ENCODE measurements at regions not wholly inside any gene's neighbourhood (a gene's known extent, or its start where the extent isn't known, plus 50 kb on each side); places are given as distances from the start of the nearest gene placed in this dataset.

DNA sequence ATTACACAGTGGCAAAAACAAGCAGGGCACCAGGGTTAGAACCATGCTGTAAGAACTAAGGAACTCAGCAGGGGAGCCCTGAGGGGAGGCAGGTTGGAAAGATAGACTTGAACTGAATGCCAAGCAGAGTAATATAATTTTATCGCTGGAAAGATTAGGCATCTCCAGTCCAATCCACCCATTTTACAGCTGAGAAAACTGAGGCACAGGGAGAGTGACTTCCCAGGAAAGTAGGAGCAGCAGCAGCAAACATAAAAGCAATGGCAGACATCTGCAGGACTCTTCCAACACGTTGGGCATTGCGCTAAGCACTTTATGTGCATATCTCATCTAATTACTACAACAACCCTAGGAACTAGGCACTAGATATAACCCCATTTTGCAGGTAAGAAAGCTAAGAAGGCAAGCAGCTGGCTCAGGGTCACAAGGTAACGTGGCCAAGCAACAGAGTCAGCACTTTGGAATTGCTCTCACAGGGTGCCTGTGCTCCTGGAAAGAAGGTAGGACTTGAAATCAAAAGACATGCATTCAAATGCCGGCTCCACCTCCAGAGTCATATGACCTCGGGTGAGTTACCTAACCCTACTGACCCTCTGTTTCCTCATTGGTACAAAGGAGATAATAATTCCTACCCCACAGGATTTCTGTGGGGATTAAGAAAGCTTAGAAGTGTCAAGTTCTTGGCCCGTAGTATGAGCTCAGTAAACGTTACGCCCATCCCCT is 215.3 kb downstream of the BARX2 start:
- DNase-seq (ENCODE audit: low read depth in 3 of 3), result no peak

DNA sequence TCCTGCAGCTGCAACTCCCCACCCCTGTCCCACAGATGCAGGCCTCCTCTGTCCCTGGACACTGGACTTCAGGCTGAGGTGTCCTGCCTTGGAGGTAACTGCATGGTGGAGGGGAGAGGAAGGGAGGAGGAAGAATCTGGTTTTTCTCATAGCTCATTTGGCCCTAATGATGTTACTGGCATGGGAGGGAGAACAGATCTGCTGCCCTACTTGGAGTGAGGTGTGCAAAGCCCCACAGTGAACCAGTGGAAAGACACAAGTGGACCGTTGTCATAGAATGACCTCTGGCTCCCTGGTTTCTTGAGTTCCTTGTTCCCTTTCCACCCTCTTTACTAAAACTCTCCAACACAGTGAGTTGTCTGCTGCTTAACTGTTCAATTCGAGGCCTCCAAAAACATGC is 215.9 kb downstream of the BARX2 start:
- DNase-seq (ENCODE audit: low read depth in 3 of 3), result no peak

DNA sequence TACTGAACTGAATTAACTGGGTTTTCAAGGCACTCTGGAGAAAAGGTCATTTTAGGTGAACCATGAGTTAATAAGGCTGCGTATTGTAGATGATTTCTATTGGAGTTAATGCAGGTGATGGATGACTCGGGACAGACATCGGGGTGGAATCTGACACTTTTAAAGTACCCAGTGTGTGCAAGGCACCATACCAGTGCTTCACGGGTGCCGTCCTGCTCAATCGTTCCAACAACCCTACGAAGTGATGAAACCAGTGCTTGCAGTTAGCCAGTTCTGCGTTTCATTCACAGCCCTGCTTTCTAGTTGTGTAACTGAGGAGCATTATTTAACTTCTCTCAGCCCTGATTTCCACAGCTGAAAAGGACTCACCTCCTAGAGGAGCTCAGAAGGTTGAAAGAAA is 216.5 kb downstream of the BARX2 start:
- DNase-seq (ENCODE audit: low read depth in 3 of 3), result no peak

DNA sequence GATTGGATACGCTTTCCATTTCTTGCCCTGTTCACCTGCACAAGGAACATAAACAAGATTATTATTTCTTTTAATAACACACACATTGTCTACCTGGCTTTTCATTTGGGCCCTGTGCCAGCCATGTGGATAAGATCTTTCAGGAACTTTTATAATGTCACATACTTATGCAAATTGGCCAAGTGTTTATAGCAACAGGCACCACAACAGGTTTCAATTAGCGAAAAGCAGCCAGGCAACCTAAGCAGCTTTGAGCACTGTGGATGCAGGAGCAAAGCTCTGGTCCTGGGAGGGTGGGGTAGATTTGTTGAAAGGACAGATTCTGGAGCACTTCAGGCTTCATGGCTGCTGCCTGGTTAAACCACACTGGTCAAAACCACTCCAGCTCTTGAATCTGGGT is 217.4 kb downstream of the BARX2 start:
- DNase-seq (ENCODE audit: low read depth in 3 of 3), result no peak

DNA sequence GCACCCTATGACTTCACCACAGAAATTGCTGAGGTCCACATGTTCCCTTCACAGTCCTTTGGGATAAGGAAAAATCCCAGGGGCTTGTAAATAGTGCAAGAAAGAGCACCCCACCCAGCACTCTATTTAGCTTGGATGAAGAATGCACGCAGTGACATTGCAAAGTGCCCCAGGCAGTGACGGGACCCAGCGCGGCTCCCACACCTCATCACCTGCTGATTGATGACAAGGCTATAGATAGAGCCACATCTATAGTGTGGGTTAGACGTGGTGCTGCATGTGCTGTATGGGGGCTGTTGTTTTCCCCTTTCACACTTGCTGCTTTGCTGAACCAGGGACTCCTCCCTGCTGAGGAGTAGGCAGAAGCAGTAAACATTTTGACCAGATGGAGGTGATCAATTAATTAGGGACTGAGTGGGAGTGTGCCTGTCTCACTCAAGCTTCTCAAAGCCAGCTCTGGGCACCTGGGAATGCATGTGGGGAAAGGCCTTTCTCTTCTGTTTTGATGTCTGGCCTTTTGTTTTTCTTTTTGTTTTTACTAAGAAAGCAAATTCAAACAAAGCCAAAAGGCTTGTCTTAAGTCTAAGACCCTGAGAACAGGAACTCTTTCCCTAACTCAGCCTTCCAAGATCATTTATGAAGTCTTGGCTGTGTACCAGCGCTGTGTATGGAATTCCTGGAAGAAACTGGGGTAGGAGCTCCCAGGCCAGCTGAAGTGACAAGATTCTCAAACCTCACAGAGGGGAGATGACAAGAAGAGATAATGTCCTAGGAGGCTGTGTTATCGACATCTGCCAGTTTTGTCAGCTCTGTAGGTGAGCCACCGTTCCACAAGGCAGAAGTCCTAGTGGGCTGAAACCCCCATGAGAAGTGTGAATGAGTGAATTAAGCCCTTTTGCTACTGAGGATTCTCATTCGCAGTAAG is 219.7 kb downstream of the BARX2 start:
- no peak for DNase-seq (ENCODE audit: low read depth in 3 of 3)

DNA sequence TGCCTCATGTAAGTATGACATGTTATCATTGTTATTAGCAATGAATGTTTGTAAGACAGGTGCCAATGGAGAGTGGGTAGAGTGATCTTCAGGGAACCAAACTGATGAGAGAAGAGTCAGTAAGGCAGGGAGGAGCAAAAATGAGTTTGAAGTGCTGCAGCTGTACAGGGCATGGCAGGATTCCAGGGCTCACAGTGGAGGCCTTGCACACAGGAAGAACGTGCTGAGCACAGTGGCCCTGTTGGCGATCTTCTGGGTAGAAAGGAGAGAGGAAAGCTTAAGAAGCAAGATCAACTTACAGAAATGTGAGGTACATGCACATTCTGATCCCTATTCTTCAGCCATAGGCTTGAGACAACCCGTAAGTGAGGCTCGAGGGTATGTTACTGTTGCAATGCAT is 219.3 kb upstream of the TMEM45B start:
- no peak for DNase-seq (ENCODE audit: low read depth in 3 of 3)

DNA sequence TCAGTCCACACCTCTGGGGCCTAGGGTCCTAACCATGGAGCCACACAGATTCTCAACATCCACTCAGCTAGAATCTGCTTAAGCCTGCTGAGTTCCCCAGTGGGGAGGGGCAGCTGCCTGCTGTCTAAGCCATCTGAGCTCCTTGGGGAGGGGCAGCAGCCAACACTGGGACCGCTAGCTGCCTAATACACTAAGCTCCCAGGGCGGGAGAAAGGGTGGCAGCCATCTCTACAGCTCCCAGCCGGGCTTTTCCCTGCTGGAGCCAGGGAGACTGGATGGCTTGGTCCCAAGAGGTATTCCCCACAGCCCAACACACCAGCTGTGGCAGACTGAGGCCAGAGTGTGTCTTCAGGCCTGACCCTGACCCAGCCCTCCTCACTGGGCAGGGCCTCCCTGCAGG is 217.3 kb upstream of the TMEM45B start:
- DNase-seq (ENCODE audit: low read depth in 3 of 3), result no peak

DNA sequence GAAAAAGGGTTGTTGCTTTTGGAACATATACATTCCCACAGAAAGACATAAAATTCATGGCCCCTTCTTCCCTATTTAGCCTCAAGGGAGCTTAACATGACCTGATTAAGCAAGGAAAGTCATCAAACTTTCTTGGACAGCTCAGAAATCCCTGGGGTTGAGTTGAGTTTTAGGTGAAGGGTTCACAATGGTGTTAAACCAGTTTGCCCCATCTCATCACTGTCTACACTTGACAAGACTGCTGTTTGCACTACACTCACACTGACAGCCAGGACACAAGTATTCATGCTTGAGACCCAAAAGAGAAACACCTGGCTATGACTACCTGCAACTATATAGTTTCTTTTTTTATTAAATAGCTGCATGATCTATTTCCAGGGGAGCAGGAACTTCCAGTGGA is 209.8 kb upstream of the TMEM45B start:
- no peak for DNase-seq (ENCODE audit: low read depth in 3 of 3)

DNA sequence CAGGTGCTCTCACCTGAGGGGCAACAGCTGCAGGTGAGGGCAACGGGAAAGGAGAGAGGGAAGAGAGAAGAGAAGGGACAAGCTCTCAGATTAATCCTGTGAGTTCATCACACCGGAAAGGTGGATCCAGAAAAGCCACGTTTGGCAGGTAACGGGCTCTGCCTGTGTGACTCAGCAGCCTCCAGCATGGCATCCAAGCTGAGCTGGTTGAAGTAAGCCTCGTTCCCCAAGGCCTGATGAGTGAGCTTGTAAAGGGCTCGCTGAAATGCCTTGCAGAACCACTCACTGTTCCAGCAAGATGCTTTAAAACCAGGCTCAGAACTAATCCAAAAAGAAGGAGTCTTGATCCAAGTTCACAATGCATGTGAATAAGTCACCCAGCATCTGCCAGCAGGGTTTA is 206.9 kb upstream of the TMEM45B start:
- DNase-seq (ENCODE audit: low read depth in 3 of 3), result no peak

DNA sequence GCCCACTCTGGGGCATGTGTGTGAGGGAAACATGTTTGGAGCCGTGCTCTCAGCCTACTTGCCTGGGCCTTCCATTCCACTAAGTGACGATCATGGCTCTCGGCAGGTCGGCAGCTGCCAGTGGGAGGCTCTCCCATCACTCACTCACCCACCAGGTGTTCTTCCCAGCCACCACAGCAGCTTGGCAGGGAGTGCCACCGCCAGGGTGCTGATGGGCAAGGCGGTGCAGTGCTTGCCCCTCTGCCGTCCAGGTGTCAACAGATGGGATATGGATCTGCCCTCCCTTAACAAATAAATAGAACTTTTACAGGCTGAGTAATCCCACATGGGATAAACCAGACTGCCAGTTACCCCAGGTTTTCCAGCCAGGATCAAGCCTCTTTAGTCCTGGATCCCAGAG is 205.5 kb upstream of the TMEM45B start:
- no peak for DNase-seq (ENCODE audit: low read depth in 3 of 3)

DNA sequence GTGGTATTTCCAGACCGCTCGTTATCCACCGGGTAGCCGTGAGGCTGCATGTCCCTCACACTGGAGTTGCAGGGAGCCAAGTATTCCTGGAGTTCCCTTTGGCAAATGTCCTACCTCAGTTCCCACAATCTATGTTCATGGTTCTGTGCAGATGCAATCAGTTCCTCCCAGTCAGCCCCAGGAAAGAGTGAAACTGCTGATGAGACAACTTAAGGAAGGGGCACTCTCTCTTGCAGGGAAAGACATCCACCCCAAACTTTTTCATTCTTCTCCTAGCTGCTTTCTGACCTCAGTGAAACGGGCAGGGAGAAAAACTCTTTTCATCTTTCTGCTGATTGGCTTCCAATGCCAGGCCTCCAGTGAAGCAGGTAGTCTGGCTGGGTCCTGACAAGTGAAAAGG is 205.1 kb upstream of the TMEM45B start:
- DNase-seq (ENCODE audit: low read depth in 3 of 3), result no peak

DNA sequence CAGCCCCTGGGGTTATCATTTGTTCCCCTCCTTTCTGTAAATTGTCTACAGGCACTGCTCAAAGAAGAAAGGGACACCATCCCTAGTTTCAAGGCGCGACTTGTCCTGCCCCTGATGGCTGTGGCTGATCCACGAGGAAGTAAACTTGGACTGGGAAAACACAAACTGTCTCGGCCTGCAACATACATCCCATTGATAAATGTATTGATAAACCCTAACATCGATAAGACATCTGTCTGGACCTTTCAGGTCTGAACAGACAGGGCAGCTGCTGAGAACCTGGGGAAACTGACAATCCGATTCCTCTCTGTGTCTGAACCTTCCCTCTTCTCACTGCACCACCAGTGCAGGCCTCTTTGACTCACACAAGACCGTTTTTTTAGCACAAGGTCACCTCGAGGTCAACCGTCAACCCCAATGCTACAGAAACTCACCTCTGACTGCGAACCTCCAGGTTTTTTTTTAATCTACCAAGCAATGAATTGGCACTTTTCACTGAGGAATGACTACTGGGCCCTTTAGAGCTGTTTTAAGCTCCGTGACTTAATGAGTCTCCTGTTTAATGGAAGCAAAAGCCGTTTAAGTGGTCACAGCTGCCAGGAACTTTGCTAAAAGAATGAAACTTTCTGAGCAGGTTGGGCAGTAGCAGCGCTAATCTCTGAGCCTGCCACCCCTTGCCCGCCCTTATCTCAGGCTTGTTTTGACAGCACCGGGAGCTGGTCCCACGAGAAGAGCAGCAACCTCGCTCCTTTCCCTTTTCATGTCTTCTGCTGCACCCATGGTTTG is 203.8 kb upstream of the TMEM45B start:
- DNase-seq (ENCODE audit: low read depth in 3 of 3), result no peak

DNA sequence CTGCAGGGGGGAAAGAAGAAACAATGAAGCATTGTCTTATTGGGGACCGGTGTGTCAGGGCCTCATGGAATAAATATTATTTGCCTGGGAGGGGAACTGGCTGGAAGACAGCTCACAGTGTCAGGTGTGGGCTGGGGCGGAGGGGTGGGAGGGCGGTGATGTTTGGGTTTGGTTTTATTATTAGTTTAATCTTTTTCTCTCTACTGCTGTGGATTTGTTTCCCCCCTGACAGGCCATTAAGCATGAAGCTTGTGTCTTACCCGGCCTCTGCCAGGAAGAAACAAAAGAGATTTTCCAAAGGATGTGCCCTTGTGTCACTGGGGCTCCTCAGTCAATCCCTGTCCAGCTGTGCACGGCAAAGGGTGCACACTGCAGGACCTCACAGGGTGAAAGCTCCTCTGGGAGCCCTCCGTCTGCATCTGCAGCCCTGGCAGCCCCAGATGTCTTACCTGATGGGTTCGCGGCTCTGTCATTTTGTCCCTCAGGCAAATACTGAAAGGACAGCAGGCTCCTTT is 203.1 kb upstream of the TMEM45B start:
- no peak for DNase-seq (ENCODE audit: low read depth in 3 of 3)

DNA sequence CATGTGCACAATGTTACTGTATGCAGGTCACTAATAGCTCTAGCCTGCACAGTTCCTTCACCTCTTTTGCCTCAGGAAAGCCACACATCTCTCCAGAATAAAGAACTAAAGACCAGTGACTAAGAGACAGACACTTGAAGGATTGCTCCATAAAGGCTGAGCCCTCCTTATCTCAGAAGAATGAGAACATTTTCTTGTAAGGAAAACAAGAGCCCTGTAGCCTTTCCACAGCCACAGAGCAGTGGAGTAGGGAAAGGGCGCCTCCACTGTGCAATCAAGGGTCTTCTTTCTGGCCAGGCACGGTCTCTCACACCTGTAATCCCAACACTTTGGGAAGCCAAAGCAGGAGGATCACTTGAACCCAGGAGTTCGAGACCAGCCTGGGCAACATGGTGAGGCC is 202.6 kb upstream of the TMEM45B start:
- DNase-seq (ENCODE audit: low read depth in 3 of 3), result no peak

DNA sequence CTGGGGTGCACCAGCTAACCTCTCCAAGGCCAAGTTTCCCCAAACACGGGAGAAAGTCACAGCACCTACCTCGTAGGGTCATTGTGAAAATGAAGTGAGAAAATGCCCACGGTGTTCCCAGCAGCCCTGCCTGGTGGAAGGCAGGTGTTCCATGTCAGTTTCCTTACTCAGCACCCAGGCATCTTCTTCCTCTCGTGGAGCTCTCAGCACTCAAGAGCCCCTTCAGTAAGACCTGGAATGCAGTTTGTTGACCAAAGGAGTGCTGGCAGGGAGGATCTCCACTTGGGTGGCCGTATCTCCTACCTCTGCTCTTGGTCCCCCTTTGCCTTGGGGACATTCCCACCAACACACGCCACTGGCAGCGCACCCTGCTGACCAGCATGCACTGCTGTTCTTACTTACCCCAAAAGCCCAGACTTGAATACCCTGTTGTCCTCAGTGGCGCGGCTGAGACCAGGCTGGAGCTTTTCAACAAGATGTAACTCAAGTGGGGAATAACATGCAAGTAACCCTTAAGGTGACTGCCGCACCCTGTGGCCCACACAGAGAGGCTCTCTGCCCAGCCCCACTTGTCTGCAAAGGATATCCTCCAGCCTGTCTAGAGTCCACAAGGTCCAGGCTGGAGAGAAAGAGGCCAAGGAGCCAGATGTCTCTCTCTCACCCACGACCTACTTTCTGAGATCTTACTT is 201.2 kb upstream of the TMEM45B start:
- DNase-seq (ENCODE audit: low read depth in 3 of 3), result no peak

DNA sequence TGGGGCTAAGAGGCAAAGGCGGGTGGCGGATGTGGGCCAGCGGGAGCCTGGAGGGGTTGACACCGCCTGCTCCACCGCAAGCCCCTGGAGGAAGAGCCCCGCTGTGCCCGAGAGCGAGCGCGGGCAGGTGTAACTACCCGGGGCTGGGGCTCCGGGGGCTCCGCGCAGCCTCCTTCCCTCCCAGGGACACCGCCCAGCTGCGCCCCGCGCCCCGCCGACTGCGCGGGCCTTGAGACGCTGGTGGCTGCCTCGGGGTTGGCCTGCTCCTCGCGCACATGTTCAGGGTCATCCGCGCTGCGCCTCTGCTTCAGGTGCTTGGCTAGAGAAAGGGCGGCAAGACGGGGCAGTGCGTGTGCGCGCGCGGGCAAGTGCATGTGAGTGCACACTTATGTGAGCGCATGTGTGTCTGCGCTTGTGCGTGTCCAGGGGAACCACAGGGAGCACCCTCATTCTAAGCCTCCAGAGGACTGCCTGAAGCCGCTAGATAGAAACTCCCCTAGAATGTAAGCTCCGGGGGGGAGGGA is 197.5 kb upstream of the TMEM45B start:
- no peak for DNase-seq (ENCODE audit: low read depth in 3 of 3)

DNA sequence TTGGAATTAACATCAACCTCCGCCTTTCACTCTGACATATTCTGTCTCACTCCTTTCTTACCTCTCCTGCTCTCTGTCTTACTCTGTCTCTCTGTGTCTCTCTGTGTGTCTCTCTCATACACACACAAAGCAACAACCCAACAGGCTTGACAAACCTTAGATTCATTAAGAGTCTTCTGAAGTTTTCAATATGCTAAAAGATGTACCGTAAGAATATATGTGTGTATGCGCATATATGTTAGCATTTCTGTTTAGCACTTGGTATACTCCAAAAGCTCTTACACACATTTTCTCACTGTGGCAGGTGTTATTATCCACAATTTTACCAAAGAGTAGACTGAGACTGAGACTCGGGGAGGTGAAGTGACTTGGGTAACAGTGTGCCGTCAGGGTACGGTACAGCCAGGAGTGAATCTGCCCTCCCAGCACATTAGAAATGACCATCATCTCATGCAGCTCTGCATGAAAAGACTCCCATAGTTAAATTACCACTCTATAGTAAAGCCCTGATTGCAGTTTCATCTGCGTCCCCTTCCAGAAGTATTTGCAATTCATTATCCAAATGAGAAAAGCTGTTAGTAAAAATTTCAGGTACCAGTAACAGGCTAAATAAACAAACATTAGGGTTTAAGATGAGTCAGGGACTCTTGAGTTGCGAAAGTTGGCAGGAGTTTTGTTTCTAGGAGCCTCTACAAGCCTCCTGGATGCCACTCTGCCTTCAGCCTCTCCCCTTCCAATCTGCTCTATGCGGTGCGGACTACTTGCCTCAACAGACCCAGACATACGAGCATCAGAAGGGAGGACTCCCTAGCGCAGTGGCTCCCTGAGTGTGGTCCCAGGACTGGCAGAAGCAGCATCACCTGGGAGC is 195.2 kb upstream of the TMEM45B start:
- no peak for DNase-seq (ENCODE audit: low read depth in 3 of 3)

DNA sequence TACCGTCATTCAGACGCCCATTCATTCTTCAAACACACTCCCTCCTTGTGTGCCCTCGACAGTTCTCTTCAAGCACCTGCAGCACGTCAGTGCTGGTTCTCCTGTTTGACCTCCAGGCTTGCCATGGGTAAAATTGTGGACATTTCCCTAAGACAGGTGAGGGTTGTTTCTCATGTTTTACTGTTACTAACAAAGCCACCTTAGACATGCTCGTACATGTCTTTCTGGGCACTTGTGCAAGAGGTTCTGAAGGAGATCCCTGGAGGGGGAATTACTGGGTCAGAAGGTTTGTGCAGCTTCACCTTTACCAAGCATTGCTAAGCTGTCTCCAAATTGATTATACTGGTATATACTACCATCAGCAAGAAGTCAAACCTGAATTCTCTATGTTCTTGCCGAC is 189.7 kb upstream of the TMEM45B start:
- no peak for DNase-seq (ENCODE audit: low read depth in 3 of 3)

DNA sequence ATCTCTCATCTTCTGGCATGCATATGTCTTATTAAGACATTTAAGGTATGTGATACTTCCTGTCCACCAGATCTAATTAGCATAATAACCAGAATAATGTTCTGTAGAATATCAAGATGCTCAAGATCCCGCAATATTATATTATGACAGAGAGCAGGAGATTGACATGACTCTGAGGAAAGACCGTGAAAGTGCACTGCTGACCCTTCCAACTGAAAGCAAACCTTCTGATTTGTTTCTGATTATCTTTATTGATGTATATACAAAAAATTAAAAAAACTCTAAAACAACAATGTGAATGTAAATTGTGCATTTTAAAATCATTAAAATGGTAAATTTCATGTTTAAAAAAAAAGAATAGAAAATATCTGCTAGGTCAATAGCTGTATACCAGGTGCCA is 184.4 kb upstream of the TMEM45B start:
- DNase-seq (ENCODE audit: low read depth in 3 of 3), result no peak

DNA sequence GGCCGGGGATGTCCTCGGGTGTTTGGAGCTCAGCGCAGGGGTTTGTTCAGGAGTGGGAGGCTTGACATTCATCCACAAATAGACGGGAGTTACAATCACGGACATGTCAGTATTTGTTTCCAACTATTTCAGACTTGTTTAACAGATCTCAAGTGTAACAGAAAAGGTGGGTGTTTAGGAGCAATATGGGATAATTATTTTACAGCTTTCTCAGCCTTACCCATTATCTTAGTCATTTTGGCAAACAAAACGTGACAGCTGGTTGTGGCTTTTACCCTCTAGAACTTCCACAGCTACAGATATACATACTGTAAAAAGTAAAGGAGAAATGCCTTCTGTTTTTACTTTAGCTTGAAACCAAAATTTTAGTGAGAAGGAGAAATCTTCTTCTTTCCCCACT is 178.7 kb upstream of the TMEM45B start:
- DNase-seq (ENCODE audit: low read depth in 3 of 3), result no peak

All from stimulated activated CD4-positive, alpha-beta T cell treated with anti-CD3 and anti-CD28 coated beads, TNF-alpha, amount 100 ng/mL, for 24 hours (primary cell).